Ishikawa (cell line): ENCODE measurements at regions not wholly inside any gene's neighbourhood (a gene's known extent, or its start where the extent isn't known, plus 50 kb on each side); places are given as distances from the start of the nearest gene placed in this dataset.

ENCODE experiments used
- CEBPB ChIP-seq: IDR thresholded peaks from 2 replicates; pipeline ENCODE4 v1.6.1; 2012
- CREB1 ChIP-seq: IDR thresholded peaks from 2 replicates; pipeline ENCODE4 v1.6.1; 2012; ENCODE audit warnings: low read depth
- EGR1 ChIP-seq: IDR thresholded peaks from 2 replicates; pipeline ENCODE4 v1.6.1; 2012
- EP300 ChIP-seq: IDR thresholded peaks from 2 replicates; pipeline ENCODE4 v1.6.1; 2012; ENCODE audit warnings: borderline replicate concordance
- FOXM1 ChIP-seq: IDR thresholded peaks from 2 replicates; pipeline ENCODE4 v1.6.1; 2012; ENCODE audit warnings: low read depth, borderline replicate concordance
- NFIC ChIP-seq: IDR thresholded peaks from 2 replicates; pipeline ENCODE4 v1.6.1; 2012
- RAD21 ChIP-seq: IDR thresholded peaks from 2 replicates; pipeline ENCODE4 v1.6.1; 2012; ENCODE audit warnings: low read depth
- TAF1 ChIP-seq: IDR thresholded peaks from 2 replicates; pipeline ENCODE4 v1.6.1; 2012; ENCODE audit warnings: low read depth, mild to moderate bottlenecking
- TCF12 ChIP-seq: IDR thresholded peaks from 2 replicates; pipeline ENCODE4 v1.6.1; 2012; ENCODE audit warnings: low read depth
- TEAD4 ChIP-seq: IDR thresholded peaks from 2 replicates; pipeline ENCODE4 v1.6.1; 2012
- YY1 ChIP-seq: IDR thresholded peaks from 2 replicates; pipeline ENCODE4 v1.6.1; 2012; ENCODE audit warnings: low read depth
- ZBTB7A ChIP-seq: IDR thresholded peaks from 2 replicates; pipeline ENCODE4 v1.6.1; 2012; ENCODE audit warnings: low read depth
- TF ChIP-seq, protein P1 (sequence below): IDR thresholded peaks from 2 replicates; pipeline ENCODE4 v1.6.1; 2012; ENCODE audit warnings: low read depth, mild to moderate bottlenecking
- TF ChIP-seq, protein P2 (sequence below): IDR thresholded peaks from 2 replicates; pipeline ENCODE4 v1.6.1; 2012
- TF ChIP-seq, protein P3 (sequence below): IDR thresholded peaks from 2 replicates; pipeline ENCODE4 v1.6.1; 2012

DNA sequence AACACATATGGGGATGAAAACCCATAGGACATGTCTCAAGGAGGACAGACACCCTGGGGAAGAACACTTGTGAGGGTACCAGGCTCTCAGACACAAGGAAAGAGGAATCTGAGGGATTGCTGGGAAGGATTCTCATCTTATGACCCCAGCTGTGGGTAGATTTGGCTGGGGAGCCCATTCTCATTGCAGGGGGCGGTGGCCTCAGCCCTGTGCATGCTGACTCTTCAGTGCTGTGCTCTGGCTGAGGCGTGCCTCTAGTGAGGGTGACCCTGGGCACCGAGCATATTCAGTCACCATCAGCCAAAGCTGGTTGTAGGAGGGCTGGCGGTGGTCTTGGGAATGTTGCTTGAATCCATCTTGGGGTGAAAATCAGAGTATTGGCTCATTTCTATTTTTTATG, 140.7 kb downstream of the TM9SF2 start:
- TF ChIP-seq YY1: no peak
- TF ChIP-seq, protein P1, sequence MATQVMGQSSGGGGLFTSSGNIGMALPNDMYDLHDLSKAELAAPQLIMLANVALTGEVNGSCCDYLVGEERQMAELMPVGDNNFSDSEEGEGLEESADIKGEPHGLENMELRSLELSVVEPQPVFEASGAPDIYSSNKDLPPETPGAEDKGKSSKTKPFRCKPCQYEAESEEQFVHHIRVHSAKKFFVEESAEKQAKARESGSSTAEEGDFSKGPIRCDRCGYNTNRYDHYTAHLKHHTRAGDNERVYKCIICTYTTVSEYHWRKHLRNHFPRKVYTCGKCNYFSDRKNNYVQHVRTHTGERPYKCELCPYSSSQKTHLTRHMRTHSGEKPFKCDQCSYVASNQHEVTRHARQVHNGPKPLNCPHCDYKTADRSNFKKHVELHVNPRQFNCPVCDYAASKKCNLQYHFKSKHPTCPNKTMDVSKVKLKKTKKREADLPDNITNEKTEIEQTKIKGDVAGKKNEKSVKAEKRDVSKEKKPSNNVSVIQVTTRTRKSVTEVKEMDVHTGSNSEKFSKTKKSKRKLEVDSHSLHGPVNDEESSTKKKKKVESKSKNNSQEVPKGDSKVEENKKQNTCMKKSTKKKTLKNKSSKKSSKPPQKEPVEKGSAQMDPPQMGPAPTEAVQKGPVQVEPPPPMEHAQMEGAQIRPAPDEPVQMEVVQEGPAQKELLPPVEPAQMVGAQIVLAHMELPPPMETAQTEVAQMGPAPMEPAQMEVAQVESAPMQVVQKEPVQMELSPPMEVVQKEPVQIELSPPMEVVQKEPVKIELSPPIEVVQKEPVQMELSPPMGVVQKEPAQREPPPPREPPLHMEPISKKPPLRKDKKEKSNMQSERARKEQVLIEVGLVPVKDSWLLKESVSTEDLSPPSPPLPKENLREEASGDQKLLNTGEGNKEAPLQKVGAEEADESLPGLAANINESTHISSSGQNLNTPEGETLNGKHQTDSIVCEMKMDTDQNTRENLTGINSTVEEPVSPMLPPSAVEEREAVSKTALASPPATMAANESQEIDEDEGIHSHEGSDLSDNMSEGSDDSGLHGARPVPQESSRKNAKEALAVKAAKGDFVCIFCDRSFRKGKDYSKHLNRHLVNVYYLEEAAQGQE: no peak

DNA sequence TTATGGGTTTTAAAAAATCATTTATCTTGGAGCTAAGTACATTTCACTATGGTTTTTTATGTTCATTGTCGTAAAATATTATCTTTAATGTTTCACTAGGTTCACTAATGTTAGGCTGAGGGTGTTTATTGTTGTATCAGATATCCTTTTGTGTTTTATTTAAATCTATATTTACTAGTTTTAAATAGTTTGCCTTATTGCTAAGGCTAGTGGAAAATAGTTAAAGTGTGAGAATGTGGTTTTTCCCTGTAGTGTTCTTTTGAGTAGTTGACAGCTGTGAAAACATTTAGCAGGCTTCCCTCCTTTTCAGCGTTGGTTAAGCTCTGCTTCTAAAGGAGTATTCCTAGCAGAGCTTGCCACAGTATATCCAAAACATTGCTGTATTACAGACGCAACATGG, 139.0 kb downstream of the TM9SF2 start:
- no peak for TF ChIP-seq ZBTB7A
- TF ChIP-seq NFIC: no peak
- TF ChIP-seq FOXM1: no peak
- no peak for TF ChIP-seq EGR1
- TF ChIP-seq, protein P1: no peak
- TF ChIP-seq EP300: no peak

DNA sequence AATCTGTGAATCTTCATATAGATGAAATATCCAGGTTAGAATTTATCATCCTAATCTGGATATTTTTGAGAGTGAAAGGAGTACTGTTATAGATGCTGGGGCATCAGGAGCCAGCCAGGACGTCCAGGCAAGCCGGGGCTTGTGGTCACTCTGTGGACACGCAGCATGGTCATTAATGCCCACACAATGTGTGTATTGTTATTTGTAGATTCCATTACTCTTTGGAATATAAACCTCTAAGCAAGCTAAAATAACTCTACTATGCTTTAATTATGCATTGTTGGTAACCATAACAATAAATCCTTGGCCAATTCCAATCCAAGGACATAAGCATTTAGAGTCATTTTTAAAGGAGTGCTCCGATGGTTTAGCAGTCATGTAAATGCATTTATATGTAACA, 137.9 kb downstream of the TM9SF2 start:
- TF ChIP-seq FOXM1: no peak
- TF ChIP-seq, protein P2, sequence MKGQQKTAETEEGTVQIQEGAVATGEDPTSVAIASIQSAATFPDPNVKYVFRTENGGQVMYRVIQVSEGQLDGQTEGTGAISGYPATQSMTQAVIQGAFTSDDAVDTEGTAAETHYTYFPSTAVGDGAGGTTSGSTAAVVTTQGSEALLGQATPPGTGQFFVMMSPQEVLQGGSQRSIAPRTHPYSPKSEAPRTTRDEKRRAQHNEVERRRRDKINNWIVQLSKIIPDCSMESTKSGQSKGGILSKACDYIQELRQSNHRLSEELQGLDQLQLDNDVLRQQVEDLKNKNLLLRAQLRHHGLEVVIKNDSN: no peak
- no peak for TF ChIP-seq ZBTB7A
- no peak for TF ChIP-seq EP300
- no peak for TF ChIP-seq CREB1
- TF ChIP-seq TEAD4: no peak
- TF ChIP-seq, protein P1: no peak
- no peak for TF ChIP-seq YY1
- TF ChIP-seq CEBPB: no peak
- no peak for TF ChIP-seq NFIC
- TF ChIP-seq TCF12: no peak
- TF ChIP-seq, protein P3, sequence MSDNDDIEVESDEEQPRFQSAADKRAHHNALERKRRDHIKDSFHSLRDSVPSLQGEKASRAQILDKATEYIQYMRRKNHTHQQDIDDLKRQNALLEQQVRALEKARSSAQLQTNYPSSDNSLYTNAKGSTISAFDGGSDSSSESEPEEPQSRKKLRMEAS: no peak
- TF ChIP-seq EGR1: no peak

DNA sequence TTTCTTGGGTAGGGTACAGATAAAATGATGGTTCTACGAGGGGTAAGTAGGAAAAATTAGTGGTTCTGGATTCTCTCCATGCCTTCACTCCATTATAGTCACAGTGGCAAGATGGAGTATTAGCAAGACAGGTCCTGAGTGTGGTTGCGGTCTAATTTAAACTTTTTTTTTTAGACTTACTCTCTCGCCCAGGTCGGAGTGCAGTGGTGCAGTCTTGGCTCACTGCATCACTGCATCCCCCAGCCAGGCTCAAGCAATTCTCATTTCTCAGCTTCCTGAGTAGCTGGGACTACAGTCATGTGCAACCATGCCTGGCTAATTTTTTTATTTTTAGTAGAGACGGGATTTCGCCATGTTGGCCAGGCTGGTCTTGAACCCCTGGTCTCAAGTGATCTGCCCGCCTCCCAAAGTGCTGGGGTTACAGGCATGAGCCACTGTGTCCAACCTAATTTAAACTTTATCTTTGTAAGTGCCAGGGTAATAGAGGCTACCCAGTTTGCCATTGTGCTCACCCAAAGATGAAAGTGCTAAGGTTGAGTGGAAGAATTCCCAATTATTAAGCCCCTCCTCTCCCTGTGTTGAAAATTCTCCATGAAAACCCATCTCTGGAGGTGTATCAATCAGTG, 135.6 kb downstream of the TM9SF2 start:
- no peak for TF ChIP-seq RAD21
- no peak for TF ChIP-seq NFIC
- no peak for TF ChIP-seq YY1
- TF ChIP-seq, protein P2: no peak
- TF ChIP-seq FOXM1: no peak
- no peak for TF ChIP-seq EP300
- no peak for TF ChIP-seq TAF1
- TF ChIP-seq ZBTB7A: no peak
- TF ChIP-seq EGR1: no peak
- TF ChIP-seq TCF12: no peak
- TF ChIP-seq CEBPB: no peak
- TF ChIP-seq CREB1: no peak

DNA sequence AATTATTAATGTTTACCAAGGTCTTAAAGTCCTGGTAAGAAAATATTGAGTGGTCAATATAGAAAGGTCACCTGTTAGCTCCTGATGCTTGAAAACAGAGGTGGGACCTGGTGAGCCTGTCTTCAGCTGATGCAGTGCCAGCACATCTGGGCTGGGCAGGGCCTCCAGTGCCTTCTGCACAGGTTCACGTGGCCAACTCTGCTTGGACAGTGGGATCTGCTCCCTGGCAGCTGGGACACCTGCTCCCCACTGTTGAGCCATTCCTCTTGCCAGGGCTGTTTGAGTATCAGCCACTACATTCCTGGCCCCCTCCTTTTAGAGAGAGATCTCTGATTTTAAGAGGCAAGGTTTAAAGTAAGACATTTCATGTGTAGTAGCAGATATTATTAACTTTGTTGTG, 135.0 kb downstream of the TM9SF2 start:
- TF ChIP-seq, protein P3: no peak
- TF ChIP-seq TEAD4 (no peak), TCF12 (no peak), YY1 (no peak), CEBPB (no peak), RAD21 (no peak), FOXM1 (no peak), TAF1 (no peak), CREB1 (no peak), NFIC (no peak), ZBTB7A (no peak), EGR1 (no peak)
- TF ChIP-seq, protein P2: no peak
